ENCODE measurements at regions not wholly inside any gene's neighbourhood (a gene's known extent, or its start where the extent isn't known, plus 50 kb on each side); places are given as distances from the start of the nearest gene placed in this dataset.
A peak's percentile ranks its signal among the peaks of the same experiment; 100 is the strongest.

DNA sequence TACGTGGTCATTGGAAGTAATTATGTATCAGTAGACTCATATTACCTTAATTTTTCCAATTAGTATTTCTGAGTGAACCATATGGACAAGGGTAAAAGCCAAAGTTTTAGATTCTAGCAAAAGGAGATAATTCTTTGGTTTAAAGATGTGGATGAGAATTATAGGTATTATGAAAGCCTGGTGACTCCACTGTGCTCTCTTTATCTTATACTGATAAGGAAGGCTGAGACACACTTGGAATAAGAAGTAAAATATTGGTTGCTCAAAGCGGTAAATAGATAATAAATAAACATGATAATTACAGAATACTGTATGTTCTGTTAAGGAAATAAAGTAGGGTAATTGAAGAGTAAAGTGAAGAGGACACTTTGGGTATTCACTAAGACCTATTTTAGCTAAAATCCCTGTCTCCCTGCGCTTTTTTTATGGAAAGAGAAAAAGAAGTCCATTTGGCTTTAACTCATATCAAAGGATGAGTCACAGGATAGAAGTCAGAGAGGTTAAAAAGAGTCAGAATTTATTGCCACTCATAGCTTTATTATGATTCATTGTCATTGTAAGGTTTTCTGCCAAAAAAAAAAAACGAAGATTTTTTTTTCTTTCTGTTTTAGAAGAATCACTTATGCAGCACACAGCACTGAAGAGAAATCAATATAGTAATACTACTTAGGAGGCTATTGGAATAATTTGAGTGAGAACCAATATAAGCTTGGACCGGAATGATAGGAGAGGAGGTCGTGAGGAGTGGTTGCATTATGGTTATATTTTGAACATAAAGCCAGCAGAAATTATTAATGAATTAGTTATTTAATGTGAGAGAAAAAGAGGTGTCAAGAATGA lies 2463.1 kb downstream of the ARAP2 start:
- H3K27me3 ChIP-seq (ENCODE audit: control insufficient read depth, insufficient read depth, low read length), result no peaks in the 10 kb centered on the region
- H3K4me2 ChIP-seq (ENCODE audit: extremely low read depth, insufficient read depth, low read length), result no peak overlapping the region
- H3K4me1 ChIP-seq (ENCODE audit: control insufficient read depth, extremely low read depth, insufficient read depth, low read length), result no peaks in the 10 kb centered on the region
- no peak overlapping the region for H3K4me3 ChIP-seq (replicated peaks in 1 of 4; ENCODE audit: control extremely low read depth in 1 of 4, insufficient read depth in 1 of 4, low read depth in 3 of 4, low read length in 4 of 4)
- H3K9me3 ChIP-seq (ENCODE audit: control insufficient read depth, insufficient read depth, low read depth, low read length), result no peaks in the 10 kb centered on the region
- H4K20me1 ChIP-seq (ENCODE audit: control insufficient read depth, extremely low read depth, insufficient read depth, low read length), result no peaks in the 10 kb centered on the region
- TF ChIP-seq CTCF (conservative IDR thresholded peaks at IDR 0.05 in 1 of 2, IDR thresholded peaks at IDR 0.05 in 1 of 2; ENCODE audit: low read depth in 1 of 2, low read length in 2 of 2) (no peak), EZH2 (IDR thresholded peaks at IDR 0.05; ENCODE audit: low read length, missing control alignments) (no peak)
- H3K79me2 ChIP-seq (ENCODE audit: control insufficient read depth, insufficient read depth, low read length), result no peaks in the 10 kb centered on the region
- no peaks in the 10 kb centered on the region for H3K36me3 ChIP-seq (ENCODE audit: control insufficient read depth, insufficient read depth, low read length)
- peak; percentile 63 to 68 for DNase-seq (ENCODE audit: low read depth in 2 of 2)
- H3K27ac ChIP-seq (ENCODE audit: insufficient read depth, low read length), result no peak overlapping the region
- H2AFZ ChIP-seq (ENCODE audit: low read length), result no peak overlapping the region
- H3K9ac ChIP-seq (ENCODE audit: insufficient read depth, low read length), result no peak overlapping the region

- Histone ChIP-seq H3K4me2 (ENCODE audit: extremely low read depth, insufficient read depth, low read length) (no peak overlapping the region), H3K4me3 (replicated peaks in 1 of 4; ENCODE audit: control extremely low read depth in 1 of 4, insufficient read depth in 1 of 4, low read depth in 3 of 4, low read length in 4 of 4) (no peak overlapping the region), H4K20me1 (ENCODE audit: control insufficient read depth, extremely low read depth, insufficient read depth, low read length) (no peaks in the 10 kb centered on the region), H3K4me1 (ENCODE audit: control insufficient read depth, extremely low read depth, insufficient read depth, low read length) (no peaks in the 10 kb centered on the region), H3K27me3 (ENCODE audit: control insufficient read depth, insufficient read depth, low read length) (no peaks in the 10 kb centered on the region), H3K79me2 (ENCODE audit: control insufficient read depth, insufficient read depth, low read length) (no peaks in the 10 kb centered on the region), H3K9ac (ENCODE audit: insufficient read depth, low read length) (no peak overlapping the region), H3K36me3 (ENCODE audit: control insufficient read depth, insufficient read depth, low read length) (no peaks in the 10 kb centered on the region), H3K9me3 (ENCODE audit: control insufficient read depth, insufficient read depth, low read depth, low read length) (no peaks in the 10 kb centered on the region), H3K27ac (ENCODE audit: insufficient read depth, low read length) (no peak overlapping the region), H2AFZ (ENCODE audit: low read length) (no peak overlapping the region)
- no peak for TF ChIP-seq CTCF (conservative IDR thresholded peaks at IDR 0.05 in 1 of 2, IDR thresholded peaks at IDR 0.05 in 1 of 2; ENCODE audit: low read depth in 1 of 2, low read length in 2 of 2)
- TF ChIP-seq EZH2 (IDR thresholded peaks at IDR 0.05; ENCODE audit: low read length, missing control alignments), result no peak
- no peak for DNase-seq (ENCODE audit: low read depth in 2 of 2)
These were observed 2458.5 kb downstream of the ARAP2 start for GRCh38 chr4:33785843-33786242.

GRCh38 chr4:33802578-33802977 lies 2441.7 kb downstream of the ARAP2 start:
- H3K9me3 ChIP-seq (ENCODE audit: control insufficient read depth, insufficient read depth, low read depth, low read length), result no peaks in the 10 kb centered on the region
- TF ChIP-seq EZH2 (IDR thresholded peaks at IDR 0.05; ENCODE audit: low read length, missing control alignments) (no peak), CTCF (conservative IDR thresholded peaks at IDR 0.05 in 1 of 2, IDR thresholded peaks at IDR 0.05 in 1 of 2; ENCODE audit: low read depth in 1 of 2, low read length in 2 of 2) (no peak)
- H3K27me3 ChIP-seq (ENCODE audit: control insufficient read depth, insufficient read depth, low read length), result no peaks in the 10 kb centered on the region
- H2AFZ ChIP-seq (ENCODE audit: low read length), result no peak overlapping the region
- no peak overlapping the region for H3K4me3 ChIP-seq (replicated peaks in 1 of 4; ENCODE audit: control extremely low read depth in 1 of 4, insufficient read depth in 1 of 4, low read depth in 3 of 4, low read length in 4 of 4)
- H4K20me1 ChIP-seq (ENCODE audit: control insufficient read depth, extremely low read depth, insufficient read depth, low read length), result no peaks in the 10 kb centered on the region
- no peaks in the 10 kb centered on the region for H3K4me1 ChIP-seq (ENCODE audit: control insufficient read depth, extremely low read depth, insufficient read depth, low read length)
- H3K4me2 ChIP-seq (ENCODE audit: extremely low read depth, insufficient read depth, low read length), result no peak overlapping the region
- no peaks in the 10 kb centered on the region for H3K36me3 ChIP-seq (ENCODE audit: control insufficient read depth, insufficient read depth, low read length)
- no peak overlapping the region for H3K27ac ChIP-seq (ENCODE audit: insufficient read depth, low read length)
- H3K9ac ChIP-seq (ENCODE audit: insufficient read depth, low read length), result no peak overlapping the region
- no peaks in the 10 kb centered on the region for H3K79me2 ChIP-seq (ENCODE audit: control insufficient read depth, insufficient read depth, low read length)
- DNase-seq (ENCODE audit: low read depth in 2 of 2), result no peak

Data from fibroblast of lung (primary cell).